BLaER1 treated with 17β-estradiol and CSF1 and Interleukin-3, amounts not matched to agents 10 nM and 100 nM (cell line): ENCODE measurements at regions not wholly inside any gene's neighbourhood (a gene's known extent, or its start where the extent isn't known, plus 50 kb on each side); places are given as distances from the start of the nearest gene placed in this dataset.

Experiments used
- H3K27ac ChIP-seq, 11 experiments: shearing (Covaris generic); formaldehyde crosslinking; 2 replicates each; pipeline ENCODE4 v1.8.1; 2022
- H3K27me3 ChIP-seq, 11 experiments: shearing (Covaris generic); formaldehyde crosslinking; 2 replicates each; pipeline ENCODE4 v1.8.1; 2022
- H3K36me3 ChIP-seq, 11 experiments: shearing (Covaris generic); formaldehyde crosslinking; 2 replicates each; pipeline ENCODE4 v1.8.1; 2022
- H3K4me1 ChIP-seq, 10 experiments: shearing (Covaris generic); formaldehyde crosslinking; 2 replicates each; pipeline ENCODE4 v1.8.1; 2022
- H3K4me2 ChIP-seq, 11 experiments: shearing (Covaris generic); formaldehyde crosslinking; 2 replicates each; pipeline ENCODE4 v1.8.1; 2022
- H3K4me3 ChIP-seq, 10 experiments: shearing (Covaris generic); formaldehyde crosslinking; 2 replicates each; pipeline ENCODE4 v1.8.1; 2022
- H3K9ac ChIP-seq, 11 experiments: shearing (Covaris generic); formaldehyde crosslinking; 2 replicates each; pipeline ENCODE4 v1.8.1; 2022
- H3K9me3 ChIP-seq, 11 experiments: shearing (Covaris generic); formaldehyde crosslinking; replicated peaks in 1 of 11; 2 replicates each; pipeline ENCODE4 v1.8.1; 2022
- H4K20me1 ChIP-seq, 11 experiments: shearing (Covaris generic); formaldehyde crosslinking; 2 replicates each; pipeline ENCODE4 v1.8.1; 2022
- Cebpa-rat ChIP-seq, 11 experiments: shearing (Covaris generic); IDR thresholded peaks; 2 replicates each; pipeline ENCODE4 v1.8.1; 2022

- peaks cover 0 to 10% (median 0%) of the 10 kb centered on the region in 10 experiments; a peak in 3 of 20 replicates for H3K4me1 ChIP-seq
- H3K9ac ChIP-seq, result no peak overlapping the region
- no peaks in the 10 kb centered on the region for H4K20me1 ChIP-seq
- no peaks in the 10 kb centered on the region for H3K27me3 ChIP-seq
- H3K27ac ChIP-seq, result peak overlapping the region in 1 of 11 experiments; percentile 1; a peak in 2 of 22 replicates
- H3K4me2 ChIP-seq, result peak overlapping the region in 1 of 11 experiments; percentile 7; a peak in 2 of 22 replicates
- peaks cover 6 to 13% (median 8%) of the 10 kb centered on the region in 11 experiments; a peak in 17 of 22 replicates for H3K9me3 ChIP-seq
- TF ChIP-seq Cebpa-rat (IDR thresholded peaks at IDR 0.05), result no peak
- H3K4me3 ChIP-seq, result no peak overlapping the region
- no peaks in the 10 kb centered on the region for H3K36me3 ChIP-seq
These were observed 135.7 kb downstream of the DICER1 start for GRCh38 chr14:95021588-95021987.

- Histone ChIP-seq H3K4me1 (peaks cover 0 to 10% (median 0%) of the 10 kb centered on the region in 10 experiments; a peak in 3 of 20 replicates), H3K36me3 (no peaks in the 10 kb centered on the region), H3K27ac (no peak overlapping the region)
These were observed 138.5 kb downstream of the DICER1 start for GRCh38 chr14:95018821-95019220.

GRCh38 chr14:95015046-95015445, 142.3 kb downstream of the DICER1 start:
- Histone ChIP-seq H3K4me2 (no peak overlapping the region), H3K36me3 (no peaks in the 10 kb centered on the region), H3K4me3 (no peak overlapping the region), H3K4me1 (no peaks in the 10 kb centered on the region), H3K9me3 (0 out of 22 replicates have a peak, but pooled peaks cover 0 to 5% (median 0%) of the 10 kb centered on the region in 11 experiments), H3K27ac (no peak overlapping the region), H4K20me1 (no peaks in the 10 kb centered on the region), H3K27me3 (no peaks in the 10 kb centered on the region), H3K9ac (no peak overlapping the region)
- no peak for TF ChIP-seq Cebpa-rat (IDR thresholded peaks at IDR 0.05)

More at GRCh38 chr14:95018821-95019220, 138.5 kb downstream of the DICER1 start:
- TF ChIP-seq Cebpa-rat (IDR thresholded peaks at IDR 0.05), result peak in 5 of 11 experiments; percentile 55 to 78 (median 62); a peak in 9 of 22 replicates
- Histone ChIP-seq H3K9ac (no peak overlapping the region), H3K4me3 (no peak overlapping the region), H3K27me3 (no peaks in the 10 kb centered on the region), H3K9me3 (peaks cover 6 to 13% (median 10%) of the 10 kb centered on the region in 11 experiments; a peak in 17 of 22 replicates), H3K4me2 (no peak overlapping the region), H4K20me1 (no peaks in the 10 kb centered on the region)

GRCh38 chr14:95014036-95014435, 143.3 kb downstream of the DICER1 start:
- Histone ChIP-seq H3K4me2 (no peak overlapping the region), H3K4me3 (no peak overlapping the region), H3K36me3 (no peaks in the 10 kb centered on the region), H3K27ac (no peak overlapping the region), H4K20me1 (no peaks in the 10 kb centered on the region), H3K4me1 (no peaks in the 10 kb centered on the region), H3K9me3 (0 out of 22 replicates have a peak, but pooled peaks cover 0 to 5% (median 0%) of the 10 kb centered on the region in 11 experiments), H3K27me3 (no peaks in the 10 kb centered on the region), H3K9ac (no peak overlapping the region)
- no peak for TF ChIP-seq Cebpa-rat (IDR thresholded peaks at IDR 0.05)

- Histone ChIP-seq H3K36me3 (no peaks in the 10 kb centered on the region), H3K4me2 (no peak overlapping the region), H3K27ac (no peak overlapping the region), H3K9me3 (0 out of 22 replicates have a peak, but pooled peaks cover 0 to 5% (median 0%) of the 10 kb centered on the region in 11 experiments), H4K20me1 (no peaks in the 10 kb centered on the region), H3K9ac (no peak overlapping the region), H3K27me3 (no peaks in the 10 kb centered on the region), H3K4me1 (peaks cover 0 to 5% (median 0%) of the 10 kb centered on the region in 10 experiments; a peak in 4 of 20 replicates), H3K4me3 (no peak overlapping the region)
- TF ChIP-seq Cebpa-rat (IDR thresholded peaks at IDR 0.05), result no peak
These were observed 145.8 kb downstream of the DICER1 start for GRCh38 chr14:95011445-95012006.

GRCh38 chr14:95008445-95009217, 148.7 kb downstream of the DICER1 start:
- Histone ChIP-seq H3K4me2 (no peak overlapping the region), H3K9ac (no peak overlapping the region), H3K4me1 (peaks cover 0 to 16% (median 10%) of the 10 kb centered on the region in 10 experiments; a peak in 12 of 20 replicates), H4K20me1 (no peaks in the 10 kb centered on the region), H3K9me3 (no peaks in the 10 kb centered on the region), H3K27ac (no peak overlapping the region), H3K4me3 (no peak overlapping the region), H3K36me3 (no peaks in the 10 kb centered on the region), H3K27me3 (no peaks in the 10 kb centered on the region)
- no peak for TF ChIP-seq Cebpa-rat (IDR thresholded peaks at IDR 0.05)

- Histone ChIP-seq H3K4me2 (no peak overlapping the region), H3K9ac (no peak overlapping the region), H4K20me1 (no peaks in the 10 kb centered on the region), H3K4me3 (no peak overlapping the region), H3K27me3 (no peaks in the 10 kb centered on the region), H3K4me1 (peaks cover 0 to 16% (median 10%) of the 10 kb centered on the region in 10 experiments; a peak in 12 of 20 replicates), H3K9me3 (no peaks in the 10 kb centered on the region), H3K27ac (no peak overlapping the region), H3K36me3 (no peaks in the 10 kb centered on the region)
- TF ChIP-seq Cebpa-rat (IDR thresholded peaks at IDR 0.05), result no peak
These were observed 149.4 kb downstream of the DICER1 start for GRCh38 chr14:95007921-95008320.

GRCh38 chr14:95006479-95006878, 150.8 kb downstream of the DICER1 start:
- H3K9ac ChIP-seq, result no peak overlapping the region
- H3K27me3 ChIP-seq, result no peaks in the 10 kb centered on the region
- no peaks in the 10 kb centered on the region for H3K36me3 ChIP-seq
- TF ChIP-seq Cebpa-rat (IDR thresholded peaks at IDR 0.05), result no peak
- H3K4me1 ChIP-seq, result peaks cover 0 to 16% (median 10%) of the 10 kb centered on the region in 10 experiments; a peak in 12 of 20 replicates
- peak overlapping the region in 5 of 11 experiments; percentile 39 to 61 (median 51); a peak in 7 of 22 replicates for H3K4me2 ChIP-seq
- no peak overlapping the region for H3K4me3 ChIP-seq
- no peaks in the 10 kb centered on the region for H4K20me1 ChIP-seq
- H3K27ac ChIP-seq, result no peak overlapping the region
- no peaks in the 10 kb centered on the region for H3K9me3 ChIP-seq

GRCh38 chr14:95006051-95006450, 151.3 kb downstream of the DICER1 start:
- no peak overlapping the region for H3K27ac ChIP-seq
- no peak overlapping the region for H3K9ac ChIP-seq
- no peaks in the 10 kb centered on the region for H3K27me3 ChIP-seq
- peaks cover 0 to 16% (median 10%) of the 10 kb centered on the region in 10 experiments; a peak in 12 of 20 replicates for H3K4me1 ChIP-seq
- H3K4me2 ChIP-seq, result peak overlapping the region in 8 of 11 experiments; percentile 1 to 61 (median 44); a peak in 12 of 22 replicates
- no peaks in the 10 kb centered on the region for H3K9me3 ChIP-seq
- no peak overlapping the region for H3K4me3 ChIP-seq
- no peak for TF ChIP-seq Cebpa-rat (IDR thresholded peaks at IDR 0.05)
- H3K36me3 ChIP-seq, result no peaks in the 10 kb centered on the region
- H4K20me1 ChIP-seq, result no peaks in the 10 kb centered on the region
